HepG2 (cell line): ENCODE measurements at regions not wholly inside any gene's neighbourhood (a gene's known extent, or its start where the extent isn't known, plus 50 kb on each side); places are given as distances from the start of the nearest gene placed in this dataset.

ENCODE experiments used
- AFF4 ChIP-seq: sonication (generic); formaldehyde crosslinking; IDR thresholded peaks from 2 replicates; pipeline ENCODE4 v1.4.0; 2020; ENCODE audit warnings: missing genetic modification reagents
- DR1 ChIP-seq: sonication (generic); formaldehyde crosslinking; IDR thresholded peaks from 2 replicates; pipeline ENCODE4 v1.8.0; 2021; ENCODE audit warnings: mild to moderate bottlenecking, missing genetic modification reagents, inconsistent platforms
- GZF1 ChIP-seq: sonication (generic); formaldehyde crosslinking; IDR thresholded peaks from 2 replicates; pipeline ENCODE4 v1.5.1; 2020; ENCODE audit warnings: mild to moderate bottlenecking, missing genetic modification reagents
- NAIF1 ChIP-seq: sonication (generic); formaldehyde crosslinking; IDR thresholded peaks from 2 replicates; pipeline ENCODE4 v1.5.0; 2020; ENCODE audit warnings: mild to moderate bottlenecking, missing genetic modification reagents, borderline replicate concordance
- SNAPC4 ChIP-seq: sonication (generic); formaldehyde crosslinking; IDR thresholded peaks from 2 replicates; pipeline ENCODE4 v1.4.0; 2020; ENCODE audit warnings: mild to moderate bottlenecking, missing genetic modification reagents
- ZSCAN9 ChIP-seq: IDR thresholded peaks from 2 replicates; pipeline ENCODE4 v1.6.1; 2016; ENCODE audit warnings: borderline replicate concordance
- TF ChIP-seq, protein P1 (sequence below): sonication (generic); formaldehyde crosslinking; IDR thresholded peaks from 2 replicates; pipeline ENCODE4 v1.5.1; 2020; ENCODE audit warnings: mild to moderate bottlenecking, missing genetic modification reagents
- TF ChIP-seq, protein P2 (sequence below): sonication (generic); formaldehyde crosslinking; IDR thresholded peaks from 2 replicates; pipeline ENCODE4 v1.8.0; 2023; ENCODE audit warnings: mild to moderate bottlenecking, missing genetic modification reagents

GRCh38 chr2:209348433-209348832 lies 75.4 kb upstream of the MAP2 start (continued):
- TF ChIP-seq AFF4 (CRISPR knock-in tag) (no peak), NAIF1 (CRISPR knock-in tag) (no peak), SNAPC4 (CRISPR knock-in tag) (no peak), GZF1 (CRISPR knock-in tag) (no peak), DR1 (CRISPR knock-in tag) (no peak), ZSCAN9 (CRISPR knock-in tag) (no peak)
- TF ChIP-seq, protein P1, sequence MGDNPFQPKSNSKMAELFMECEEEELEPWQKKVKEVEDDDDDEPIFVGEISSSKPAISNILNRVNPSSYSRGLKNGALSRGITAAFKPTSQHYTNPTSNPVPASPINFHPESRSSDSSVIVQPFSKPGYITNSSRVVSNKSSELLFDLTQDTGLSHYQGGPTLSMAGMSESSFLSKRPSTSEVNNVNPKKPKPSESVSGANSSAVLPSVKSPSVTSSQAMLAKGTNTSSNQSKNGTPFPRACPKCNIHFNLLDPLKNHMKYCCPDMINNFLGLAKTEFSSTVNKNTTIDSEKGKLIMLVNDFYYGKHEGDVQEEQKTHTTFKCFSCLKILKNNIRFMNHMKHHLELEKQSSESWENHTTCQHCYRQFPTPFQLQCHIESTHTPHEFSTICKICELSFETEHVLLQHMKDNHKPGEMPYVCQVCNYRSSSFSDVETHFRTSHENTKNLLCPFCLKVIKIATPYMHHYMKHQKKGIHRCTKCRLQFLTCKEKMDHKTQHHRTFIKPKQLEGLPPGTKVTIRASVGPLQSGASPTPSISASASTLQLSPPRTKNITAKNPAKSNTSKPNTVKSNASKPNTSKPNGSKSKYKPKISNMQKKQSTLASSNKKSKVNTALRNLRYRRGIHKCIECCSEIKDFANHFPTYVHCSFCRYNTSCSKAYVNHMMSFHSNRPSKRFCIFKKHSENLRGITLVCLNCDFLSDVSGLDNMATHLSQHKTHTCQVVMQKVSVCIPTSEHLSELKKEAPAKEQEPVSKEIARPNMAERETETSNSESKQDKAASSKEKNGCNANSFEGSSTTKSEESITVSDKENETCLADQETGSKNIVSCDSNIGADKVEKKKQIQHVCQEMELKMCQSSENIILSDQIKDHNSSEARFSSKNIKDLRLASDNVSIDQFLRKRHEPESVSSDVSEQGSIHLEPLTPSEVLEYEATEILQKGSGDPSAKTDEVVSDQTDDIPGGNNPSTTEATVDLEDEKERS (CRISPR knock-in tag) = no peak
- TF ChIP-seq, protein P2, sequence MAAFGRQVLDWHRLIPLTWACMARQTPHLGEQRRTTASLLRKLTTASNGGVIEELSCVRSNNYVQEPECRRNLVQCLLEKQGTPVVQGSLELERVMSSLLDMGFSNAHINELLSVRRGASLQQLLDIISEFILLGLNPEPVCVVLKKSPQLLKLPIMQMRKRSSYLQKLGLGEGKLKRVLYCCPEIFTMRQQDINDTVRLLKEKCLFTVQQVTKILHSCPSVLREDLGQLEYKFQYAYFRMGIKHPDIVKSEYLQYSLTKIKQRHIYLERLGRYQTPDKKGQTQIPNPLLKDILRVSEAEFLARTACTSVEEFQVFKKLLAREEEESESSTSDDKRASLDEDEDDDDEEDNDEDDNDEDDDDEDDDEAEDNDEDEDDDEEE = no peak
